HEK293 (cell line): ENCODE measurements at regions not wholly inside any gene's neighbourhood (a gene's known extent, or its start where the extent isn't known, plus 50 kb on each side); places are given as distances from the start of the nearest gene placed in this dataset.

Experiments
- CTCF ChIA-PET: fragments of 350-600 bp; formaldehyde crosslinking; extraction: SDS; loops from one replicate; lab custom pipeline; 2021; ENCODE audit warnings: antibody characterized with exemption; lab: Yijun Ruan, JAX
- POLR2A ChIA-PET: fragments of 300-600 bp; formaldehyde crosslinking; extraction: SDS; loops from one replicate; lab custom pipeline; 2020; ENCODE audit warnings: antibody characterized with exemption, inconsistent platforms; lab: Yijun Ruan, JAX
- H3K27ac ChIP-seq: fragments of 200-500 bp; sonication (Bioruptor generic); 2 replicates; pipeline ENCODE4 v1.5.1; 2014; ENCODE audit warnings: low read depth, low read length, control low read depth, inconsistent platforms; ENCODE audit errors: extremely low read depth
- H3K36me3 ChIP-seq, 2 experiments: fragments of 200-500 bp in 1 of 2; sonication (Bioruptor generic) in 1 of 2; 1 replicate in 1 of 2; 2 replicates in 1 of 2; pipeline ENCODE4 v1.5.1; 2014 to 2017; ENCODE audit warnings: inconsistent platforms in 2 of 2, low read length in 2 of 2; ENCODE audit not compliant: control insufficient read depth in 2 of 2, insufficient read depth in 1 of 2
- H3K4me1 ChIP-seq: fragments of 200-500 bp; sonication (Bioruptor generic); 2 replicates; pipeline ENCODE4 v1.5.1; 2014; ENCODE audit warnings: mild to moderate bottlenecking, low read length, inconsistent platforms; ENCODE audit not compliant: control insufficient read depth, insufficient read depth
- H3K4me3 ChIP-seq: 2 replicates; pipeline ENCODE4 v1.5.1; 2011; ENCODE audit warnings: low read depth, mild to moderate bottlenecking, control low read depth, low read length, moderate library complexity
- H3K9me3 ChIP-seq: fragments of 200-500 bp; sonication (Bioruptor generic); 2 replicates; pipeline ENCODE4 v1.5.1; 2014; ENCODE audit warnings: low read depth, low read length, inconsistent platforms; ENCODE audit not compliant: control insufficient read depth, insufficient read depth
- CTCF ChIP-seq: fragments of 450-650 bp; formaldehyde crosslinking; IDR thresholded peaks from 2 replicates; pipeline ENCODE4 v1.5.1; 2016; ENCODE audit warnings: missing biosample characterization, missing genetic modification characterization
- GLI2 ChIP-seq: fragments of 450-650 bp; formaldehyde crosslinking; IDR thresholded peaks from 2 replicates; pipeline ENCODE4; 2017; ENCODE audit warnings: missing biosample characterization, missing genetic modification characterization, low read depth, borderline replicate concordance
- KLF8 ChIP-seq: fragments of 450-650 bp; formaldehyde crosslinking; IDR thresholded peaks from 2 replicates; pipeline ENCODE4 v1.5.1; 2016; ENCODE audit warnings: missing biosample characterization, missing genetic modification characterization
- KLF9 ChIP-seq: fragments of 450-650 bp; formaldehyde crosslinking; IDR thresholded peaks from 2 replicates; pipeline ENCODE4 v1.5.1; 2016; ENCODE audit warnings: missing biosample characterization, missing genetic modification characterization, low read depth
- MEIS1 ChIP-seq: sonication (generic); formaldehyde crosslinking; IDR thresholded peaks from 2 replicates; pipeline ENCODE4 v1.8.1; 2022; ENCODE audit warnings: missing genetic modification reagents, mild to moderate bottlenecking, borderline replicate concordance
- SETDB1 ChIP-seq: IDR thresholded peaks from one replicate; pipeline ENCODE4 v1.6.1; 2017; ENCODE audit warnings: mild to moderate bottlenecking, low read length, moderate library complexity, mixed read lengths; ENCODE audit not compliant: insufficient read length
- SP2 ChIP-seq: fragments of 450-650 bp; formaldehyde crosslinking; IDR thresholded peaks from 2 replicates; pipeline ENCODE4 v1.5.1; 2016; ENCODE audit warnings: missing biosample characterization, missing genetic modification characterization
- ZBTB11 ChIP-seq: fragments of 450-650 bp; formaldehyde crosslinking; conservative IDR thresholded peaks from 2 replicates; pipeline ENCODE4 v1.5.1; 2016; ENCODE audit warnings: low read depth, missing biosample characterization, missing genetic modification characterization
- ZBTB44 ChIP-seq: fragments of 450-650 bp; IDR thresholded peaks from 2 replicates; pipeline ENCODE4 v1.5.1; 2018; ENCODE audit warnings: missing biosample characterization, mild to moderate bottlenecking, missing genetic modification characterization
- ZNF114 ChIP-seq: fragments of 450-650 bp; formaldehyde crosslinking; IDR thresholded peaks from 2 replicates; pipeline ENCODE4 v1.5.0; 2017; ENCODE audit warnings: missing biosample characterization, missing genetic modification characterization
- ZNF121 ChIP-seq: fragments of 450-650 bp; formaldehyde crosslinking; IDR thresholded peaks from 2 replicates; pipeline ENCODE4 v1.5.1; 2016; ENCODE audit warnings: missing biosample characterization, missing genetic modification characterization
- ZNF169 ChIP-seq: fragments of 450-650 bp; formaldehyde crosslinking; IDR thresholded peaks from 2 replicates; pipeline ENCODE4 v1.5.1; 2016; ENCODE audit warnings: missing biosample characterization, missing genetic modification characterization
- ZNF24 ChIP-seq: fragments of 450-650 bp; formaldehyde crosslinking; IDR thresholded peaks from 2 replicates; pipeline ENCODE4 v1.5.1; 2016; ENCODE audit warnings: missing biosample characterization, missing genetic modification characterization
- ZNF366 ChIP-seq: fragments of 450-650 bp; formaldehyde crosslinking; conservative IDR thresholded peaks from 2 replicates; pipeline ENCODE4 v1.5.1; 2016; ENCODE audit warnings: missing biosample characterization, missing genetic modification characterization
- ZNF560 ChIP-seq: fragments of 450-650 bp; formaldehyde crosslinking; IDR thresholded peaks from 2 replicates; pipeline ENCODE4 v1.5.1; 2017; ENCODE audit warnings: missing biosample characterization, missing genetic modification characterization, borderline replicate concordance
- ZNF639 ChIP-seq: fragments of 450-650 bp; formaldehyde crosslinking; IDR thresholded peaks from 2 replicates; pipeline ENCODE4 v1.5.1; 2016; ENCODE audit warnings: missing biosample characterization, missing genetic modification characterization
- ZNF645 ChIP-seq: fragments of 450-650 bp; formaldehyde crosslinking; IDR thresholded peaks from 2 replicates; pipeline ENCODE4; 2016; ENCODE audit warnings: missing biosample characterization, missing genetic modification characterization
- ZNF707 ChIP-seq: fragments of 450-650 bp; formaldehyde crosslinking; IDR thresholded peaks from 2 replicates; pipeline ENCODE4 v1.5.1; 2016; ENCODE audit warnings: missing biosample characterization, missing genetic modification characterization
- ZSCAN18 ChIP-seq: fragments of 450-650 bp; formaldehyde crosslinking; IDR thresholded peaks from 2 replicates; pipeline ENCODE4 v1.5.1; 2016; ENCODE audit warnings: missing biosample characterization, missing genetic modification characterization
- ZSCAN23 ChIP-seq: fragments of 450-650 bp; formaldehyde crosslinking; IDR thresholded peaks from 2 replicates; pipeline ENCODE4 v1.5.1; 2016; ENCODE audit warnings: missing biosample characterization, missing genetic modification characterization

- ChIA-PET POLR2A (no interaction called here), CTCF (interaction anchor here (0.8 kb wide), 1 partner anchor 10 kb away, joined by 3 read pairs; no protein-coding TSS in a partner anchor)
- Histone ChIP-seq H3K9me3 (no peaks in the 10 kb centered on the region), H3K27ac (no peak overlapping the region), H3K4me3 (no peak overlapping the region), H3K36me3 (no peaks in the 10 kb centered on the region), H3K4me1 (no peaks in the 10 kb centered on the region)
- TF ChIP-seq ZNF560 (tag by site-specific recombination) (no peak), ZBTB11 (tag by site-specific recombination) (no peak), MEIS1 (CRISPR knock-in tag) (no peak), ZNF24 (tag by site-specific recombination) (no peak), CTCF (tag by site-specific recombination) (no peak), ZNF645 (no peak), ZNF169 (tag by site-specific recombination) (no peak), ZNF707 (tag by site-specific recombination) (no peak), ZSCAN18 (tag by site-specific recombination) (no peak), ZBTB44 (tag by site-specific recombination) (no peak), GLI2 (tag by site-specific recombination) (no peak), KLF8 (tag by site-specific recombination) (no peak), KLF9 (no peak), SETDB1 (no peak), ZNF366 (tag by site-specific recombination) (no peak), ZSCAN23 (tag by site-specific recombination) (no peak), SP2 (tag by site-specific recombination) (no peak), ZNF114 (tag by site-specific recombination) (no peak), ZNF121 (tag by site-specific recombination) (no peak), ZNF639 (tag by site-specific recombination) (no peak)
These were observed 560.7 kb downstream of the LRRIQ3 start for GRCh38 chr1:73637264-73637663.
